PC-3 (cell line): ENCODE measurements at regions not wholly inside any gene's neighbourhood (a gene's known extent, or its start where the extent isn't known, plus 50 kb on each side); places are given as distances from the start of the nearest gene placed in this dataset.

ENCODE experiments used
- ATAC-seq: fragments of 200-7000 bp; cut with Tn5 transposase; 2 replicates; pipeline ENCODE4 v1.9.1; 2020; ENCODE audit warnings: mild to moderate bottlenecking, moderate library complexity
- BruUV-seq: library from RNA; stranded (reverse); fragments of 400-500 nt; replicated peaks from 2 replicates; lab custom pipeline; 2021; lab: Mats Ljungman, UMichigan
- CTCF ChIA-PET: fragments of 300-600 bp; sonication (Branson Sonifier 250); formaldehyde crosslinking; loops from one replicate; lab custom pipeline; 2022; ENCODE audit warnings: antibody characterized with exemption; lab: Charles Lee
- POLR2A ChIA-PET: fragments of 300-600 bp; sonication (Branson Sonifier 250); formaldehyde crosslinking; loops from one replicate; lab custom pipeline; 2022; ENCODE audit warnings: antibody characterized with exemption; ENCODE audit not compliant: unreplicated experiment; lab: Charles Lee
- DNase-seq: peaks from one replicate; pipeline ENCODE4 v3.0.0-alpha.2; 2015
- H2AFZ ChIP-seq: fragments of 300-600 bp; sonication (generic); 2 replicates; pipeline ENCODE4 v1.6.0; 2016; ENCODE audit warnings: antibody characterized with exemption, low read length
- H3F3A ChIP-seq: fragments of 300-600 bp; sonication (generic); one replicate; pipeline ENCODE4 v1.6.0; 2017; ENCODE audit warnings: antibody characterized with exemption, low read length, control low read depth, mild to moderate bottlenecking; ENCODE audit not compliant: unreplicated experiment
- H3K27ac ChIP-seq: fragments of 300-600 bp; sonication (generic); 2 replicates; pipeline ENCODE4 v1.5.1; 2016; ENCODE audit warnings: mild to moderate bottlenecking, low read length
- H3K27me3 ChIP-seq: fragments of 300-600 bp; sonication (generic); 2 replicates; pipeline ENCODE4 v1.6.1; 2016; ENCODE audit warnings: low read length, mixed read lengths
- H3K36me3 ChIP-seq: fragments of 300-600 bp; sonication (generic); 2 replicates; pipeline ENCODE4 v1.6.1; 2016; ENCODE audit warnings: low read depth, mixed run types, low read length, mixed read lengths
- H3K4me1 ChIP-seq: fragments of 300-600 bp; sonication (generic); 2 replicates; pipeline ENCODE4 v1.5.1; 2016; ENCODE audit warnings: low read length; ENCODE audit not compliant: insufficient read depth
- H3K4me2 ChIP-seq: fragments of 300-600 bp; sonication (generic); 2 replicates; pipeline ENCODE4 v1.6.0; 2016; ENCODE audit warnings: low read length
- H3K4me3 ChIP-seq: fragments of 300-600 bp; sonication (generic); 2 replicates; pipeline ENCODE4 v1.5.1; 2016; ENCODE audit warnings: mild to moderate bottlenecking, low read length, mixed read lengths
- H3K79me2 ChIP-seq: fragments of 300-600 bp; sonication (generic); 2 replicates; pipeline ENCODE4 v1.6.1; 2017; ENCODE audit warnings: low read length, mixed read lengths
- H3K9ac ChIP-seq: fragments of 300-600 bp; sonication (generic); 2 replicates; pipeline ENCODE4 v1.6.0; 2016; ENCODE audit warnings: mild to moderate bottlenecking, low read length
- H3K9me2 ChIP-seq: fragments of 300-600 bp; sonication (generic); replicated peaks from 2 replicates; pipeline ENCODE4 v1.6.1; 2016; ENCODE audit warnings: mixed run types, low read length, mixed read lengths
- H3K9me3 ChIP-seq: fragments of 300-600 bp; sonication (generic); 2 replicates; pipeline ENCODE4 v1.6.1; 2016; ENCODE audit warnings: low read length, mixed read lengths
- H4K20me1 ChIP-seq: fragments of 300-600 bp; sonication (generic); 2 replicates; pipeline ENCODE4 v1.6.1; 2016; ENCODE audit warnings: low read length, mixed read lengths
- CTCF ChIP-seq: fragments of 300-600 bp; sonication (generic); conservative IDR thresholded peaks from 2 replicates; pipeline ENCODE4 v1.5.1; 2017; ENCODE audit warnings: antibody characterized with exemption, low read depth, mild to moderate bottlenecking, low read length
- EZH2 ChIP-seq: fragments of 300-600 bp; sonication (generic); IDR thresholded peaks from one replicate; pipeline ENCODE4 v1.6.1; 2017; ENCODE audit warnings: antibody characterized with exemption, mild to moderate bottlenecking, low read length; ENCODE audit not compliant: unreplicated experiment
- EZH2phosphoT487 ChIP-seq: fragments of 300-600 bp; sonication (generic); IDR thresholded peaks from 2 replicates; pipeline ENCODE4 v1.6.1; 2018; ENCODE audit warnings: mild to moderate bottlenecking, antibody characterized with exemption, low read length, borderline replicate concordance
- intact Hi-C: fragments of 100-400 bp; cut with micrococcal nuclease; formaldehyde crosslinking; loops from 2 replicates; pipeline ENCODE4 v1.9.0; 2023

DNA sequence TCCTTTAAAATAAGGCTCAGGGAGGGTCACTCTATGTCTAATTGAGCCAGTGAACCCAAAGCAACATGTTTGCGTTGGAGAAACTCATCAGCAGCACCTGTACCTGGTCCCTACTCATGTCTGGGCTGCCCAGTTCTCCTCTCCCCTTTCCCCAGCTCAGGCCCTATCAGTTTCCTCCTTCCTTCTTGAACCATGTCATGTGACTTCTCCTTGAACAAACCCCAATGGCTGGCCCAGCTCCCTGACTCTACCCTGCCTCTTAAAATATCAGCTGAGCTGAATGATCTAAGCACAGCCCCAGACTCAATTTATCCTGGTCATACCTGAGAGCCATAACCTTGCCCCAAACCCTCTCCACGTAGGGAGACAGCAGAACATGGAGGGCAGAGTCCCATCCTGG, 290.9 kb downstream of the LPIN1 start:
- no peak overlapping the region for H3K4me2 ChIP-seq
- H3K4me1 ChIP-seq, result peaks cover 9% of the 10 kb centered on the region
- TF ChIP-seq EZH2 (no peak), EZH2phosphoT487 (no peak), CTCF (no peak)
- ChIA-PET POLR2A (no interaction called here), CTCF (no interaction called here)
- H4K20me1 ChIP-seq, result no peaks in the 10 kb centered on the region
- ATAC-seq, result no peak
- no TSS peak for BruUV-seq
- H3K79me2 ChIP-seq, result no peaks in the 10 kb centered on the region
- H3K27me3 ChIP-seq, result no peaks in the 10 kb centered on the region
- H3K9me3 ChIP-seq, result no peaks in the 10 kb centered on the region
- no peaks in the 10 kb centered on the region for H3K36me3 ChIP-seq
- intact Hi-C loops, result no loop called here
- no peaks in the 10 kb centered on the region for H3K9me2 ChIP-seq
- H2AFZ ChIP-seq, result no peak overlapping the region
- no peaks in the 10 kb centered on the region for H3F3A ChIP-seq
- H3K9ac ChIP-seq, result no peak overlapping the region
- no peak overlapping the region for H3K27ac ChIP-seq
- no peak for DNase-seq
- H3K4me3 ChIP-seq, result no peak overlapping the region

DNA sequence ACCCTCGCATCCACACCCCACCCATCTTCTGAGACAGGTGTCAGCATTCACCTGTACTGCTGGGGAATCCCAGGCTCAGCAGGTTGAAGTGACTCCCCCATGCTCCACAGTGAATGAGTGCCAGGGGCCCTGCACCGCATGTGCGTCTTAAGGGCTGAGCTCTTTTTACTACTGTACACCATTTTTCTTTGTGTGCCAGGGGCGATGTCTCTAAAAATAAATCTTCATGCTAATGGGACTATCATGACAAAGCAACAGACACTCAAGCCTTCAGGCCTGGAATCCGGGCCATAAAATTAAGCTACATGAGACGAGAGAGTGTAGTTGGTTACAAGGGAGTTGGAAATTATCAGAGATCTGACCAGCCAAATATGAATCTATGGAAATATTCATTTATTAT, 294.8 kb downstream of the LPIN1 start:
- Histone ChIP-seq H3K27me3 (no peaks in the 10 kb centered on the region), H2AFZ (no peak overlapping the region), H3K9me2 (no peaks in the 10 kb centered on the region), H4K20me1 (no peaks in the 10 kb centered on the region), H3K4me1 (peaks cover 5% of the 10 kb centered on the region), H3K4me3 (no peak overlapping the region), H3K4me2 (no peak overlapping the region), H3K27ac (no peak overlapping the region), H3F3A (no peaks in the 10 kb centered on the region), H3K79me2 (no peaks in the 10 kb centered on the region), H3K9ac (no peak overlapping the region), H3K9me3 (no peaks in the 10 kb centered on the region), H3K36me3 (no peaks in the 10 kb centered on the region)
- no TSS peak for BruUV-seq
- POLR2A ChIA-PET, result no interaction called here
- DNase-seq (no peak), ATAC-seq (no peak)
- TF ChIP-seq EZH2phosphoT487 (no peak), CTCF (no peak), EZH2 (no peak)
- CTCF ChIA-PET, result no interaction called here
- intact Hi-C loops, result no loop called here

GRCh38 chr2:12043131-12043530, 296.7 kb downstream of the LPIN1 start:
- Histone ChIP-seq H3K4me1 (peaks cover 17% of the 10 kb centered on the region), H3K36me3 (no peaks in the 10 kb centered on the region), H3K9me3 (no peaks in the 10 kb centered on the region), H4K20me1 (no peaks in the 10 kb centered on the region), H2AFZ (no peak overlapping the region), H3K27ac (no peak overlapping the region), H3K79me2 (no peaks in the 10 kb centered on the region), H3K9ac (no peak overlapping the region), H3F3A (no peaks in the 10 kb centered on the region), H3K4me2 (no peak overlapping the region), H3K27me3 (no peaks in the 10 kb centered on the region), H3K9me2 (no peaks in the 10 kb centered on the region), H3K4me3 (no peak overlapping the region)
- TF ChIP-seq EZH2, result no peak
- no peak for TF ChIP-seq CTCF
- no peak for TF ChIP-seq EZH2phosphoT487
- ChIA-PET CTCF (no interaction called here), POLR2A (no interaction called here)
- ATAC-seq, result no peak
- BruUV-seq, result no TSS peak
- intact Hi-C loops, result no loop called here
- DNase-seq, result no peak
